Colonic mucosa (tissue), 4 donors: ENCODE measurements at regions not wholly inside any gene's neighbourhood (a gene's known extent, or its start where the extent isn't known, plus 50 kb on each side); places are given as distances from the start of the nearest gene placed in this dataset.

Source experiments
- DNase-seq: peaks from one replicate; pipeline ENCODE4 v3.0.0-alpha.2; 2020
- H3K27ac ChIP-seq: fragments of 200-600 bp; one replicate; pipeline ENCODE4 v1.8.0; 2021
- H3K27me3 ChIP-seq: fragments of 200-600 bp; one replicate; pipeline ENCODE4 v1.8.0; 2021
- H3K36me3 ChIP-seq: fragments of 200-600 bp; one replicate; pipeline ENCODE4 v1.8.0; 2021
- H3K4me1 ChIP-seq: fragments of 200-600 bp; one replicate; pipeline ENCODE4 v1.8.0; 2021; ENCODE audit warnings: mild to moderate bottlenecking
- H3K4me3 ChIP-seq: fragments of 200-600 bp; one replicate; pipeline ENCODE4 v1.8.0; 2021
- H3K9ac ChIP-seq, 2 donors: one replicate each; pipeline ENCODE4 v1.7.0; 2013; ENCODE audit warnings: control low read depth in 2 of 2, low read depth in 2 of 2, low read length in 2 of 2
- H3K9me3 ChIP-seq: fragments of 200-600 bp; one replicate; pipeline ENCODE4 v1.8.0; 2021
- CTCF ChIP-seq: fragments of 200-600 bp; IDR thresholded peaks from one replicate; pipeline ENCODE4 v1.8.0; 2022; ENCODE audit warnings: antibody characterized with exemption, mild to moderate bottlenecking
- intact Hi-C: fragments of 100-400 bp; cut with DNase I; formaldehyde crosslinking; loops from one replicate; pipeline ENCODE4 v1.14.1; 2022
- donor health status: healthy.
- donor health status: DM: no; HTN: no; CAD: no.
- donor health status: DM: no; HTN: no; CAD: no.

GRCh38 chrX:107526141-107526540 lies 76.7 kb downstream of the FRMPD3 start:
- no peaks in the 10 kb centered on the region for H3K27me3 ChIP-seq
- no peak overlapping the region for H3K9ac ChIP-seq
- no peak for DNase-seq
- no peaks in the 10 kb centered on the region for H3K9me3 ChIP-seq
- H3K27ac ChIP-seq: no peak overlapping the region
- H3K36me3 ChIP-seq: no peaks in the 10 kb centered on the region
- no peak for TF ChIP-seq CTCF
- H3K4me1 ChIP-seq: no peaks in the 10 kb centered on the region
- H3K4me3 ChIP-seq: no peak overlapping the region
- intact Hi-C loops: no loop called here

DNA sequence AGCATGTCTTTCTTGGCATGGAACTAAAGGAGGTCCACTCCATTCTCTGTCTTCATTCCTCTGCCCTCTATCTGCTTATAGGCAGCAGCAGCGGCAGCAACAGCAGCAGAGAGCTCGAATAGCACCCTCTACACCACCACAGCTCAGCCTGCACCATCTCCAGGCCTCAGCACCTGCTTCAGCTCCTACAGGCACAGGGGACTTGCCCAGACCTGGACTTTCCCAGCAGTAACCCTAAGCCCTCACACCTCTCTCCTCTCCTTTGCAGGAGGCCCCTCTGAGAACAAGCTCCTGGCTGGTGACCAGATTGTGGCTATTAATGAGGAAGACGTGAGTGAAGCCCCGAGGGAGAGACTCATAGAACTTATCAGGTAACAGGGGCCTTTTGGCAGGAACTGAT lies 80.7 kb downstream of the FRMPD3 start:
- no peak for TF ChIP-seq CTCF
- intact Hi-C loops: no loop called here
- H3K9me3 ChIP-seq: no peaks in the 10 kb centered on the region
- H3K4me3 ChIP-seq: no peak overlapping the region
- H3K27ac ChIP-seq: no peak overlapping the region
- H3K4me1 ChIP-seq: no peaks in the 10 kb centered on the region
- H3K27me3 ChIP-seq: no peaks in the 10 kb centered on the region
- H3K9ac ChIP-seq: no peak overlapping the region
- no peaks in the 10 kb centered on the region for H3K36me3 ChIP-seq
- no peak for DNase-seq

GRCh38 chrX:107537815-107538214 lies 88.4 kb downstream of the FRMPD3 start:
- H3K4me3 ChIP-seq: no peak overlapping the region
- H3K27me3 ChIP-seq: no peaks in the 10 kb centered on the region
- H3K27ac ChIP-seq: no peak overlapping the region
- H3K4me1 ChIP-seq: no peaks in the 10 kb centered on the region
- H3K36me3 ChIP-seq: no peaks in the 10 kb centered on the region
- peak; percentile 27 for DNase-seq
- intact Hi-C loops: no loop called here
- H3K9me3 ChIP-seq: no peaks in the 10 kb centered on the region
- no peak overlapping the region for H3K9ac ChIP-seq
- TF ChIP-seq CTCF: no peak

DNA sequence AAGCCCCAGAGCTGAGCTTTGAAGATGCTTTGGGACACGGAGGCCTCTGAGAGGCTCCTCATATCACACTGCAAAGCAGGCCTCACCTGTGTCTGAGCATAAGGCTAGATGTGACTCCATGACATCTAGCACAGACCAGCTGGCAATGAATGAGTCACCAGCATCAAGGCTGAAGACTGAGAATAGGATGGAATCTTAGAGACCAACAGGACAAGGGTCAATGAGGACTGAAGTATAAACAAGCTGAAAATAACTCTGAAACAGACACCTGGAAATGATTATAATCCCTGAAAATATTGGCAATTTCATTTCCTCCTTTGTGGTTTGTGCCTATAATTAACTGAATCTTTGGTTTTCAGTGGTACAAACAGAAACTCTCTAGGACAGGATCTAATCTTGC lies 87.1 kb upstream of the PRPS1 start:
- H3K4me1 ChIP-seq: no peaks in the 10 kb centered on the region
- no peaks in the 10 kb centered on the region for H3K27me3 ChIP-seq
- intact Hi-C loops: no loop called here
- H3K9ac ChIP-seq: no peak overlapping the region
- TF ChIP-seq CTCF: no peak
- no peak for DNase-seq
- H3K36me3 ChIP-seq: no peaks in the 10 kb centered on the region
- H3K9me3 ChIP-seq: no peaks in the 10 kb centered on the region
- H3K4me3 ChIP-seq: no peak overlapping the region
- H3K27ac ChIP-seq: no peak overlapping the region

DNA sequence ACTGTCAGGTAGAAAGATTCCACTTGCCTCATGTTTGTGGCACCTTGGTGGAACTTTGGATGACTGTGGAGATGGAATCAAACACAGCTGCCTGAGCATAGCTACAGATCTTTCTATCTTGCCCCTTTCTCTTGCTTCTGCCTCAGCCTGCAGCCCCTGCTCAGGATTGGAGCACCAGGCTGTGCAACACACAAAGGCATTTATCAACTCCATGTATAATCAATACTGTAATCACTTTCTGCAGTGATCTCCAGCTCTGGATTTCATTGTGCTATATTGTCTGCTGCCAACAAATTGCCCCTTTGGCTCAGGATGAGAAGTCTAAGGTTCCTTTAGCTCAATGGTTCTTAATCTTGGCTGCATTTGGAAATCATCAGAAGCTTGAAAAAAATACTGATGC lies 86.3 kb upstream of the PRPS1 start:
- Histone ChIP-seq H3K36me3 (no peaks in the 10 kb centered on the region), H3K27ac (no peak overlapping the region), H3K27me3 (no peaks in the 10 kb centered on the region), H3K9me3 (no peaks in the 10 kb centered on the region), H3K9ac (no peak overlapping the region), H3K4me3 (no peak overlapping the region), H3K4me1 (no peaks in the 10 kb centered on the region)
- no peak for DNase-seq
- intact Hi-C loops: no loop called here
- TF ChIP-seq CTCF: no peak

DNA sequence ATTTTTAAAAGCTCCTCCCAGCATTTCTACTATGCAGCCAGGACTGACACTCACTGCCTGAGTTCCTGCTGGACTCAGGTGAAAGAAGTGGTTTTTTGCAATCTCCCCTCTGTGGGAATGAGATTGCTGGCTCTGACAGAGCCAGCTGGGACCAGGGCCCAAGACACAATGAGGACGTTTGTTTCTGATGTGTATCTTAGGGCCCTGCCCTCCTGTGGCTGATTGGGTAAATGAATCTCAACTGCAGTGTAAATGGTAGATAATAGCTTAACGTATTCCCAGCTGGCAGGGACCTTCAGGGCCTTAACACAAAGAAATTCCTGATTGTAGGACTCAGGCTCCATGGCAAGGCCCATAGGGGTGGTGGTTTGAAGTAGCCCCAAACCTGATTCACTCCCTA lies 85.8 kb upstream of the PRPS1 start:
- Histone ChIP-seq H3K27me3 (no peaks in the 10 kb centered on the region), H3K36me3 (no peaks in the 10 kb centered on the region), H3K27ac (no peak overlapping the region), H3K9ac (no peak overlapping the region), H3K9me3 (no peaks in the 10 kb centered on the region), H3K4me3 (no peak overlapping the region), H3K4me1 (no peaks in the 10 kb centered on the region)
- no peak for DNase-seq
- TF ChIP-seq CTCF: no peak
- intact Hi-C loops: no loop called here
